ENCODE measurements at regions not wholly inside any gene's neighbourhood (a gene's known extent, or its start where the extent isn't known, plus 50 kb on each side); places are given as distances from the start of the nearest gene placed in this dataset.

DNA sequence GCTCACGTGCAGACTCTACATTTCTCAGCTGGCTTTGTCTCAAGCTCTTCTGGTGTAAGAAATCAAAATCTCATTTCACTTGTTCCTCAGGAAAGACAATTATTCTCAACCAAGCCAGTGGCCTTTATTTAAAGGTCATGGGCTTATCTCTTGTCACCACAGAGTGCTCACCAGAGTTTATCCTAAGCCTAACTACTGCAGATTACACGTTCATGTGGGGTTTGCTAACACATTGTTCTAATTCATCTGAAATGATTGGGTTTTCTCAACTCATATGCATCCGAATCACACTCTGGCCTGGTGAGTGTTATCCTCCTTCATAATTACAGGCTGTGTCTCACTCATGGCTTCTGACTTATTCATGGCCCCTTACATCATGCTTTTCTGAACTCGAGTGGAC is 83.3 kb upstream of the TSC22D2 start:
- Histone ChIP-seq H3K4me2 (ENCODE audit: low read length) (no peak overlapping the region), H4K20me1 (ENCODE audit: insufficient read depth) (no peaks in the 10 kb centered on the region), H3K4me3 (replicated peaks in 1 of 2; ENCODE audit: low read depth in 1 of 2, low read length in 2 of 2) (no peak overlapping the region), H3K9me2 (ENCODE audit: insufficient read depth) (no peaks in the 10 kb centered on the region), H3K27me3 (ENCODE audit: insufficient read depth, low read length) (no peaks in the 10 kb centered on the region), H3K9ac (ENCODE audit: low read length) (no peak overlapping the region), H3K36me3 (ENCODE audit: control insufficient read depth in 1 of 2, insufficient read depth in 2 of 2, low read length in 2 of 2) (no peaks in the 10 kb centered on the region), H3K4me1 (ENCODE audit: control insufficient read depth in 1 of 2, insufficient read depth in 2 of 2, low read length in 2 of 2) (peaks cover 0 to 16% of the 10 kb centered on the region in 2 experiments; a peak in 2 of 4 replicates), H3K79me2 (ENCODE audit: insufficient read depth, low read length) (no peaks in the 10 kb centered on the region), H3K27ac (ENCODE audit: low read depth, low read length) (no peak overlapping the region), H2AFZ (ENCODE audit: low read depth, low read length, poor library complexity, severe bottlenecking) (no peak overlapping the region), H3K9me3 (ENCODE audit: control insufficient read depth in 1 of 2, insufficient read depth in 1 of 2, low read depth in 1 of 2, low read length in 2 of 2) (no peaks in the 10 kb centered on the region)
- TF ChIP-seq CEBPB (IDR thresholded peaks at IDR 0.05; ENCODE audit: low read depth) (no peak), EZH2 (IDR thresholded peaks at IDR 0.05) (no peak), POLR2A (IDR thresholded peaks at IDR 0.05; ENCODE audit: borderline replicate concordance, extremely low read depth, insufficient read depth, insufficient read length) (no peak), ZNF274 (IDR thresholded peaks at IDR 0.05; ENCODE audit: low read depth, low read length) (no peak), CBX3 (IDR thresholded peaks at IDR 0.05; ENCODE audit: low read depth) (no peak), POLR2AphosphoS5 (IDR thresholded peaks at IDR 0.05; ENCODE audit: low read depth, low read length) (no peak), ELF1 (IDR thresholded peaks at IDR 0.05; ENCODE audit: borderline replicate concordance, low read depth) (no peak), ZFX (IDR thresholded peaks at IDR 0.05) (no peak), TCF7L2 (IDR thresholded peaks at IDR 0.05; ENCODE audit: borderline replicate concordance, extremely low read depth, insufficient read depth, insufficient read length) (no peak), SIN3A (IDR thresholded peaks at IDR 0.05; ENCODE audit: low read depth) (no peak), SP1 (IDR thresholded peaks at IDR 0.05; ENCODE audit: low read depth) (no peak), RAD21 (IDR thresholded peaks at IDR 0.05; ENCODE audit: low read depth) (no peak), SRF (IDR thresholded peaks at IDR 0.05; ENCODE audit: low read depth) (no peak), EZH2phosphoT487 (IDR thresholded peaks at IDR 0.05; ENCODE audit: borderline replicate concordance) (no peak), EGR1 (IDR thresholded peaks at IDR 0.05; ENCODE audit: low read depth) (no peak)
- TF ChIP-seq, protein P1, sequence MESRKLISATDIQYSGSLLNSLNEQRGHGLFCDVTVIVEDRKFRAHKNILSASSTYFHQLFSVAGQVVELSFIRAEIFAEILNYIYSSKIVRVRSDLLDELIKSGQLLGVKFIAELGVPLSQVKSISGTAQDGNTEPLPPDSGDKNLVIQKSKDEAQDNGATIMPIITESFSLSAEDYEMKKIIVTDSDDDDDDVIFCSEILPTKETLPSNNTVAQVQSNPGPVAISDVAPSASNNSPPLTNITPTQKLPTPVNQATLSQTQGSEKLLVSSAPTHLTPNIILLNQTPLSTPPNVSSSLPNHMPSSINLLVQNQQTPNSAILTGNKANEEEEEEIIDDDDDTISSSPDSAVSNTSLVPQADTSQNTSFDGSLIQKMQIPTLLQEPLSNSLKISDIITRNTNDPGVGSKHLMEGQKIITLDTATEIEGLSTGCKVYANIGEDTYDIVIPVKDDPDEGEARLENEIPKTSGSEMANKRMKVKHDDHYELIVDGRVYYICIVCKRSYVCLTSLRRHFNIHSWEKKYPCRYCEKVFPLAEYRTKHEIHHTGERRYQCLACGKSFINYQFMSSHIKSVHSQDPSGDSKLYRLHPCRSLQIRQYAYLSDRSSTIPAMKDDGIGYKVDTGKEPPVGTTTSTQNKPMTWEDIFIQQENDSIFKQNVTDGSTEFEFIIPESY (IDR thresholded peaks at IDR 0.05; ENCODE audit: extremely low read depth, insufficient replicate concordance, low read length): no peak
- TF ChIP-seq, protein P2, sequence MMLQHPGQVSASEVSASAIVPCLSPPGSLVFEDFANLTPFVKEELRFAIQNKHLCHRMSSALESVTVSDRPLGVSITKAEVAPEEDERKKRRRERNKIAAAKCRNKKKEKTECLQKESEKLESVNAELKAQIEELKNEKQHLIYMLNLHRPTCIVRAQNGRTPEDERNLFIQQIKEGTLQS (IDR thresholded peaks at IDR 0.05): no peak
- TF ChIP-seq, protein P3, sequence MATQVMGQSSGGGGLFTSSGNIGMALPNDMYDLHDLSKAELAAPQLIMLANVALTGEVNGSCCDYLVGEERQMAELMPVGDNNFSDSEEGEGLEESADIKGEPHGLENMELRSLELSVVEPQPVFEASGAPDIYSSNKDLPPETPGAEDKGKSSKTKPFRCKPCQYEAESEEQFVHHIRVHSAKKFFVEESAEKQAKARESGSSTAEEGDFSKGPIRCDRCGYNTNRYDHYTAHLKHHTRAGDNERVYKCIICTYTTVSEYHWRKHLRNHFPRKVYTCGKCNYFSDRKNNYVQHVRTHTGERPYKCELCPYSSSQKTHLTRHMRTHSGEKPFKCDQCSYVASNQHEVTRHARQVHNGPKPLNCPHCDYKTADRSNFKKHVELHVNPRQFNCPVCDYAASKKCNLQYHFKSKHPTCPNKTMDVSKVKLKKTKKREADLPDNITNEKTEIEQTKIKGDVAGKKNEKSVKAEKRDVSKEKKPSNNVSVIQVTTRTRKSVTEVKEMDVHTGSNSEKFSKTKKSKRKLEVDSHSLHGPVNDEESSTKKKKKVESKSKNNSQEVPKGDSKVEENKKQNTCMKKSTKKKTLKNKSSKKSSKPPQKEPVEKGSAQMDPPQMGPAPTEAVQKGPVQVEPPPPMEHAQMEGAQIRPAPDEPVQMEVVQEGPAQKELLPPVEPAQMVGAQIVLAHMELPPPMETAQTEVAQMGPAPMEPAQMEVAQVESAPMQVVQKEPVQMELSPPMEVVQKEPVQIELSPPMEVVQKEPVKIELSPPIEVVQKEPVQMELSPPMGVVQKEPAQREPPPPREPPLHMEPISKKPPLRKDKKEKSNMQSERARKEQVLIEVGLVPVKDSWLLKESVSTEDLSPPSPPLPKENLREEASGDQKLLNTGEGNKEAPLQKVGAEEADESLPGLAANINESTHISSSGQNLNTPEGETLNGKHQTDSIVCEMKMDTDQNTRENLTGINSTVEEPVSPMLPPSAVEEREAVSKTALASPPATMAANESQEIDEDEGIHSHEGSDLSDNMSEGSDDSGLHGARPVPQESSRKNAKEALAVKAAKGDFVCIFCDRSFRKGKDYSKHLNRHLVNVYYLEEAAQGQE (IDR thresholded peaks at IDR 0.05; ENCODE audit: low read depth): no peak
- TF ChIP-seq, protein P4, sequence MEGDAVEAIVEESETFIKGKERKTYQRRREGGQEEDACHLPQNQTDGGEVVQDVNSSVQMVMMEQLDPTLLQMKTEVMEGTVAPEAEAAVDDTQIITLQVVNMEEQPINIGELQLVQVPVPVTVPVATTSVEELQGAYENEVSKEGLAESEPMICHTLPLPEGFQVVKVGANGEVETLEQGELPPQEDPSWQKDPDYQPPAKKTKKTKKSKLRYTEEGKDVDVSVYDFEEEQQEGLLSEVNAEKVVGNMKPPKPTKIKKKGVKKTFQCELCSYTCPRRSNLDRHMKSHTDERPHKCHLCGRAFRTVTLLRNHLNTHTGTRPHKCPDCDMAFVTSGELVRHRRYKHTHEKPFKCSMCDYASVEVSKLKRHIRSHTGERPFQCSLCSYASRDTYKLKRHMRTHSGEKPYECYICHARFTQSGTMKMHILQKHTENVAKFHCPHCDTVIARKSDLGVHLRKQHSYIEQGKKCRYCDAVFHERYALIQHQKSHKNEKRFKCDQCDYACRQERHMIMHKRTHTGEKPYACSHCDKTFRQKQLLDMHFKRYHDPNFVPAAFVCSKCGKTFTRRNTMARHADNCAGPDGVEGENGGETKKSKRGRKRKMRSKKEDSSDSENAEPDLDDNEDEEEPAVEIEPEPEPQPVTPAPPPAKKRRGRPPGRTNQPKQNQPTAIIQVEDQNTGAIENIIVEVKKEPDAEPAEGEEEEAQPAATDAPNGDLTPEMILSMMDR (IDR thresholded peaks at IDR 0.05 in 2 of 3, conservative IDR thresholded peaks at IDR 0.05 in 1 of 3; ENCODE audit: borderline replicate concordance in 1 of 3, insufficient read depth in 1 of 3, low read depth in 2 of 3, low read length in 2 of 3): no peak
- ChIA-PET RAD21 (ENCODE audit: low non-redundant PET in 1 of 2, low total read pairs in 2 of 2, uncharacterized antibody in 2 of 2, unreplicated experiment in 2 of 2) (no interaction called here), POLR2A (no interaction called here), CTCF (no interaction called here)
- DNase-seq (ENCODE audit: low read depth, low spot score): no peak
- ATAC-seq: no peak
- BruUV-seq (replicated peaks): no TSS peak
- intact Hi-C loops (cut with micrococcal nuclease): no loop called here

All from HCT116 (cell line).